ENCODE measurements at regions not wholly inside any gene's neighbourhood (a gene's known extent, or its start where the extent isn't known, plus 50 kb on each side); places are given as distances from the start of the nearest gene placed in this dataset.
A peak's percentile ranks its signal among the peaks of the same experiment; 100 is the strongest.

GRCh38 chr2:208982831-208983230 is 441.0 kb upstream of the MAP2 start:
- Histone ChIP-seq H3K9me2 (ENCODE audit: insufficient read depth) (no peaks in the 10 kb centered on the region), H3F3A (ENCODE audit: insufficient read depth, low read depth) (no peaks in the 10 kb centered on the region), H3K27me3 (ENCODE audit: insufficient read depth, low read depth) (no peaks in the 10 kb centered on the region), H3K4me2 (no peak overlapping the region), H3K79me2 (ENCODE audit: low read depth) (no peaks in the 10 kb centered on the region), H3K9me3 (ENCODE audit: insufficient read depth, low read depth) (no peaks in the 10 kb centered on the region), H3K4me3 (no peak overlapping the region), H3K27ac (no peak overlapping the region), H3K4me1 (replicated peaks; ENCODE audit: insufficient read depth) (peaks cover 11% of the 10 kb centered on the region; the same call in 1 of the 2 replicates), H3K36me3 (ENCODE audit: low read depth) (no peaks in the 10 kb centered on the region), H2AFZ (no peak overlapping the region), H4K20me1 (ENCODE audit: insufficient read depth) (no peaks in the 10 kb centered on the region)
- intact Hi-C loops (cut with micrococcal nuclease; ENCODE audit: unreplicated experiment) = no loop called here
- TF ChIP-seq EZH2 (IDR thresholded peaks at IDR 0.05; ENCODE audit: low read depth) = no peak
- no peak for TF ChIP-seq CTCF (conservative IDR thresholded peaks at IDR 0.05)
- ChIA-PET POLR2A (ENCODE audit: unreplicated experiment) (no interaction called here), CTCF (no interaction called here)
- no TSS peak for BruUV-seq (replicated peaks)
- DNase-seq = no peak

GRCh38 chr2:208983486-208983885 is 440.4 kb upstream of the MAP2 start:
- Histone ChIP-seq H3K4me2 (no peak overlapping the region), H3K27me3 (ENCODE audit: insufficient read depth, low read depth) (no peaks in the 10 kb centered on the region), H3F3A (ENCODE audit: insufficient read depth, low read depth) (no peaks in the 10 kb centered on the region), H3K27ac (no peak overlapping the region), H3K4me1 (replicated peaks; ENCODE audit: insufficient read depth) (peaks cover 11% of the 10 kb centered on the region; the same call in 1 of the 2 replicates), H2AFZ (no peak overlapping the region), H3K9me2 (ENCODE audit: insufficient read depth) (no peaks in the 10 kb centered on the region), H3K9me3 (ENCODE audit: insufficient read depth, low read depth) (no peaks in the 10 kb centered on the region), H3K4me3 (no peak overlapping the region), H3K79me2 (ENCODE audit: low read depth) (no peaks in the 10 kb centered on the region), H4K20me1 (ENCODE audit: insufficient read depth) (no peaks in the 10 kb centered on the region), H3K36me3 (ENCODE audit: low read depth) (no peaks in the 10 kb centered on the region)
- DNase-seq = peak; percentile 26 to 61
- ChIA-PET CTCF (no interaction called here), POLR2A (ENCODE audit: unreplicated experiment) (no interaction called here)
- BruUV-seq (replicated peaks) = no TSS peak
- TF ChIP-seq EZH2 (IDR thresholded peaks at IDR 0.05; ENCODE audit: low read depth) (no peak), CTCF (conservative IDR thresholded peaks at IDR 0.05) (no peak)
- intact Hi-C loops (cut with micrococcal nuclease; ENCODE audit: unreplicated experiment) = no loop called here

GRCh38 chr2:208984376-208985090 is 439.3 kb upstream of the MAP2 start:
- no peak overlapping the region for H2AFZ ChIP-seq
- peak; percentile 33 to 59 for DNase-seq

More at GRCh38 chr2:208984376-208985090, 439.3 kb upstream of the MAP2 start:
- 0 out of 2 replicates have a peak overlapping the region, but pooled peaks have one; percentile 7 for H3K4me2 ChIP-seq
- H3K27ac ChIP-seq = no peak overlapping the region
- ChIA-PET CTCF (no interaction called here), POLR2A (ENCODE audit: unreplicated experiment) (no interaction called here)
- peaks cover 11% of the 10 kb centered on the region; the same call in 1 of the 2 replicates for H3K4me1 ChIP-seq (replicated peaks; ENCODE audit: insufficient read depth)
- H3K36me3 ChIP-seq (ENCODE audit: low read depth) = no peaks in the 10 kb centered on the region
- H3K4me3 ChIP-seq = no peak overlapping the region
- H3F3A ChIP-seq (ENCODE audit: insufficient read depth, low read depth) = no peaks in the 10 kb centered on the region
- intact Hi-C loops (cut with micrococcal nuclease; ENCODE audit: unreplicated experiment) = loop anchor here (2.0 kb wide), 1 partner anchor 56 kb away; no protein-coding TSS in a partner anchor
- H3K9me3 ChIP-seq (ENCODE audit: insufficient read depth, low read depth) = no peaks in the 10 kb centered on the region
- H4K20me1 ChIP-seq (ENCODE audit: insufficient read depth) = no peaks in the 10 kb centered on the region
- TF ChIP-seq EZH2 (IDR thresholded peaks at IDR 0.05; ENCODE audit: low read depth) = no peak
- no peak for TF ChIP-seq CTCF (conservative IDR thresholded peaks at IDR 0.05)
- no TSS peak for BruUV-seq (replicated peaks)
- H3K27me3 ChIP-seq (ENCODE audit: insufficient read depth, low read depth) = no peaks in the 10 kb centered on the region
- H3K79me2 ChIP-seq (ENCODE audit: low read depth) = no peaks in the 10 kb centered on the region
- H3K9me2 ChIP-seq (ENCODE audit: insufficient read depth) = no peaks in the 10 kb centered on the region
